SK-N-SH (cell line): ENCODE measurements at regions not wholly inside any gene's neighbourhood (a gene's known extent, or its start where the extent isn't known, plus 50 kb on each side); places are given as distances from the start of the nearest gene placed in this dataset.

Source experiments
- ELF1 ChIP-seq: IDR thresholded peaks from 2 replicates; pipeline ENCODE4 v1.4.0; 2012
- SMC3 ChIP-seq: IDR thresholded peaks from 2 replicates; pipeline ENCODE4 v1.6.1; 2012; ENCODE audit warnings: low read depth, low read length, improper control_type of control experiment
- TAF1 ChIP-seq: IDR thresholded peaks from 2 replicates; pipeline ENCODE4 v1.6.1; 2012; ENCODE audit warnings: low read depth, mild to moderate bottlenecking, low read length, moderate library complexity, borderline replicate concordance

- TF ChIP-seq TAF1, result no peak
- no peak for TF ChIP-seq SMC3
- TF ChIP-seq ELF1, result no peak
Observed at GRCh38 chr4:144374065-144374464, 233.5 kb upstream of the GYPA start.
